Inferior parietal cortex (tissue), 1 donor: ENCODE measurements at regions not wholly inside any gene's neighbourhood (a gene's known extent, or its start where the extent isn't known, plus 50 kb on each side); places are given as distances from the start of the nearest gene placed in this dataset.

Experiments used
- DNase-seq: peaks from one replicate; pipeline ENCODE4 v3.0.0-alpha.2; 2016; ENCODE audit errors: extremely low spot score

DNA sequence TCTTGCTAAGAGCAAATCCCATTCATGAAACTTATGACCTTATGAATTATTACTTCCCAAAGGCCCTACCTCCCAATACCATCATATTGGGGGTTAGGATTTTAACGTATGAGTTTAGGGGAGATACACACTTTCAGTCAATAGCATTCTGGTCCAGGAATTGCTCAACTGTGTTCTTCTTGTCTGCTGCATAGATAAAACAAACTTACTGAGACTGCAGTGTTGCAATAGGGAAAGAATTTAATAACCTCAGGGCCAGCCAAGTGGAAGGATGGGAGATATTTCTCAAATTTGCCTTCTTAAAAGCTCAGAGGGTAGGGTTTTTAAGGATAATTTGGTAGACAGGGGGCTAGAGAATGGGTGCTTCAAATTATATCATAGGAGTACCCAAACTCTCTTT lies 625.8 kb downstream of the OTOL1 start:
- DNase-seq, result no peak

DNA sequence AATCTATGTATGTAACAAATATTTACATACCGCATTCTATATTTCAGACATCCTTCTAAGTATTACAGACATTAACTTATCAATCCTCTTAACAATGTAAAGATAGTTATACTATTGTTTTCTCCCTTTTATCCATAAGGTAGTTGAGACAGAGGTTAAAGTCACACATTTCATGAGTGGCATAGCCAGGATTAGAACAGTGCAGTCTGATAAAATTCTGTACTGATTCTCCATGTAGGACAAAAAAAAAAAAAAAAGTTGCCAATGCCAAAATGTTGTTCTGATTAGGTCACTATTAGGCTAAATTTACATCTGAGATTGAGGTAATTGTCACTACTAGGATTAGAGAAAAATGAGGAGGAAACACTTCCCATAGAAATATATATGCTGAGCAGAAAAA lies 629.2 kb downstream of the OTOL1 start:
- DNase-seq, result no peak

DNA sequence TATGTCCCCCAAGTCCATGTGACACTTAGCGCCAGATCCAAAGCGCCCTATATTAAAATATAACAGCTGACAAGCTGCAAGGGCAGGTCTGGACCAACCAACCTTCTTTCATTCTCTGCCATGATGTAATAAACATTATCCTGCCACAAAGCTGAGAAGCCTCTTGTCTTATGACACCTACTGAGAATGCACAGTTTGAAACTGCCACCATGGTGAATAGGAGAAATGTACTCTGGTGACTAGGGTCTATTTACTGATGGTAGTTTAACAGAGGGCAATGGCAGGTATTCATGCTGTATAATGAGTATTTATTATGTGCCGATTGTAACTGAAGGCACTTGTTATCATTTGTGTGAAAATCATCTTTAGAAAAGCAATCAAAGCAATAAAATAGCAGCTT lies 634.0 kb downstream of the OTOL1 start:
- DNase-seq, result no peak

DNA sequence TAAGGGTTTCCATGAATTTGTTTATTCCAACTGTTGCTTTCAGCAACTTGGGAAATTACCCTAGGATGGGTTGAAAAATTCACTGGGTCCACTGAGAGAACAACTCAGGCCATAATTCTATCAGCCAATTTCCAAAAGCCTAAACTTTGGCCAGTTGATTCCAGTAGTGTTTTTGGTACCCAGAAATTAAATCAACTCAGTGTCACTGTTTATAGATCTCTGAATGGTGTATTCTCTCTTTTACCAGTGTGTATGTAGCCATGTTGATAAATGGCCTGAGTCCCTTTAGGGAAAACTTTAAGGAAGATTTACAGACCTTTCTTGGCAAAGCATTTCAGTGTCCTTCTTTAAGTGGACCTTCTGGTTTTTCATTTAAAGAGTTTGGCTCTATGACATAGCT lies 636.4 kb downstream of the OTOL1 start:
- DNase-seq, result no peak

DNA sequence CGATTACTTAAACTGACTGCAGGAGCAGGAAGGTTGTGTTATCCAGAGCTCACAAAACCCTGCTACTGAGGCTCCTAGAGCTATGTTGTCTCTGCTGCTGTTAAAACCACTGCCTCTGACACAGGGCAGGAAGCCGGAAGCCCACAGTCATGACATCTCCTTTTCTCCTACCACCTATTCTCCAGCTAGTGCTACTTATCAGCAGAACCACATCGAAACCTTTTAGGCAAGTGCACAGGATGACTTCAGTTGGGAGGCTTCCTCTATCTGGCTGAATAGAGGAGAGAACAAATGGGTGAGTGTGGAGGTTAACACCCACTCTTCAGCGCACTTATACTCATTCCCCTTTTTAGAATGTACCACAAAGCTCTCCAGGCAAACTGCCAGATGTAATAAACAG lies 638.0 kb downstream of the OTOL1 start:
- peak; percentile 13 for DNase-seq

DNA sequence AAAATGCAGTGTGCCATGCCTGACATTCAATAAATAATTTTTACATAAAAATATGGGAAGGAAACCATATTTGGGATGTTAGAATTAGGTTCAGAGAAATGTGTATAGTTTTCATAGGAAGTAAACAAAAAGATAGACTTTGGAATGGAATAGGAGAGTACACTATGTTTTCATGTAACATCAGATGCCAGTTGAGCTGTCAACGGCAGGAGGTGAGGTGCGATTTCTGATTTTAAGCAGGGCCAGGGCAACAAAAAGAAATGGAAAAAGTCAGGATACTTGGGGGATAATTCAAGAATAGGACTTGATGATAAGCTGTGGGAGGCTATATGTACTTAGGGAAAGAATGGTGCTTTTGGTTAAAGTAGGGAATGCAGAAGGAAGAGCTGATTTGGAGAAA lies 639.5 kb downstream of the OTOL1 start:
- no peak for DNase-seq

DNA sequence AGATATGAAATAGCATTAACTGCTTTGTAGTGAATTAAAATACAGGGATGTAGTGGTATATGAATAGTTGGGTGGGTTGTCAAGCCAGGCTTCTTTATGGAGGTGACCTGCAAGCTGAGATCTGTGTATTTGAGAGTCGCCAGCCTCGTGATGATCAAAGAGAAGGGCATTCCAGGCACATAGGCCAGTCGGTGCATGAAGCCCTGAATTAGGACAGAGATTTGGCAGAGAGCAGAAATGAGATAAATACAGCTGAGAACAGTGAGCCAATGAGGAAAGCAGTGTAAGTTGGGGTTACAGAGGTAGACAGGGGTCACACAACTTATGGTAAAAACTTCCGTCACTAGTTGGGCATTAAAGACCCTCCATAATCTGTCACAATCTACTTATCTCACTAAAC lies 641.9 kb downstream of the OTOL1 start:
- DNase-seq, result no peak

DNA sequence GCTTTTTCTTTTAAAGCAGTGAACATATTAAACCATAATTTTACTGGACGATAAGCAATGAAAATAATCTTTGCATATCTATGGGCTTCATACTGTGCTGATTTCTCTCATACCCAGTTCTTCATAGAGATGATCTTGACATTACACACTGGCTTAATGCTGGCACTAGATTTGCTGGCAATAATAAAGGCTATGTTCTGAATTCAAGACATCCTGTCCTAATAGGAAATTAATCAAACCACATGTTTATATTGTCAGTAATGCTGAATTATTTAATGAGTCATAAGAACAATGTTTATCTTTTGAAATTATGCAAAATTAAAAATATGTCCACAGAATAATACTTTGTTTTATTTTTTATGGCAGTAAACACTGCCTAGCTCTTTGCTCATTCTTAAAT lies 643.2 kb downstream of the OTOL1 start:
- no peak for DNase-seq

DNA sequence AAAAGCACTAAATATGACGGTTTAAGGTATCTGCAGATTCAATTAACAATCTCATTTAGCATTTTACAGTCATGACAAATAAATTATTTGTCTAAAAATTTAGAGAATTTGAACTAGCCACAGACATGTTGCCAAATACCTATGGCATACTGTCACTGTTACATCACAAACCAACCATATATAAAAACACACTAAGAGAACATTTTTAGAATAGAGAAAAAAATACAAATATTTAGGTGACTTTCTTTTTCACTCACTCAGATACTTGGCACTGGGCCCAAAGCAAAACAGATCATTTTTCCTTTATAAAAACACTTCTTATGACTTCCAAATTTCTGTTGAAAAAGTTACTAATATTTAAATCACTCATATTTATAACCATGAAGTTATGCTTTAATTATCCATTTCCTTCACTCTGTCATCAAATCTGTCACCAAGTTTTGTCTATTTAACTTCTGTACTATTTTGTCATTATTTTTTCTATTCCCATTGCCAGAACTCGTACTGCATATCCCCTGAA lies 644.7 kb downstream of the OTOL1 start:
- no peak for DNase-seq

DNA sequence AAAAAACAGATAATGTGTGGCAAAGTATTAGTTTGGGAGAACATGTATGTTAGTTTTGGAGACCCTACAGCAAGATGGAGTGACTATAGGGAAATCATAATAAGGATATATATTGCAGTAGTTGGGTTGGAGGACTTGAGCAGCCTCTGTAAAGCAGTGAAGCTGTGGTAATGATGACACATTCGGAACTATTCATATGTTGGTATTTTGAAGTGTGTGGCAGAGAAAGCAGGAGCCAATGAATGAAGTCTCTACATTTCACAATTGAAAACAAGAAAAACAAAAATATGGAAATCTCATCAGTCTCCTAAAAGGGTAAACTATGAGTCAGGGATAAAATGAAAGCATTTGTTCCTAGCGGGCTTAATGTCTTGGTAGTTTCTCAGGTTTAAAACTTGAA lies 645.9 kb downstream of the OTOL1 start:
- no peak for DNase-seq

DNA sequence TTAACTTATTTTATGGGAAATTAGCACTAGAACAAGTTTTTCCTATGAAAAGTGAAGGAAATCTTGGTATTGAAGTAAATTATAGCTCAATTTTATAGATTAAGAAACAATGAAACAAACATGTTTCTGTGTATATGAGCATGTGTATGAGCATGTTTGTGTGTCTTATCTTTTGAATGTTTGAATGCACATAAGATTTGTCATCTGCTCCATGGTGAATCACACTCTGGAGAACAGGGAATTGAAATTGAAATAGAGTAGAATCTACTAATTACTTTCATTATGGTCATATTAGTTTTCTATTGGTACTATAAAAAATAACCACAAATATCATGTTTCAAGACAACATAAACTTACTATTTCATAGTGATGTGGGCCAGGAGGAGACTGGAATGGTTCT lies 646.6 kb downstream of the OTOL1 start:
- DNase-seq, result no peak

DNA sequence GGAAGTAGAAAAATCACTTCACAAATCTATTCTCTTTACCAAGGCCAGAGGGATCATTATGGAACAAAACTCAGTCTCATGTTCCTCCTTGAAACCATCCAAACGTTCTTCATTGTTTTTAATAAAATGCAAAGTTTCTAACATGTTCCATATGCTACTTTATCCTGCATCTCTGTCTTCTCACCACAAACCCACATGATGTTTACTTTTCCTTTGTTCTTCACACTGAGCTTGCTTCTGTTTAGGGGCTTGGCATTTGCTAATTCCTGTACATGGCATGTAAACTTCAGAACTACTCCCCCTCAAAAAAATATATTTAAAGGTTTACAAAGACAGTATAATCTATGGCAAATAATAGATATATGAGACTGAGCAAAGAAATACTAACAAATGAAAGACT lies 651.4 kb downstream of the OTOL1 start:
- DNase-seq, result no peak

DNA sequence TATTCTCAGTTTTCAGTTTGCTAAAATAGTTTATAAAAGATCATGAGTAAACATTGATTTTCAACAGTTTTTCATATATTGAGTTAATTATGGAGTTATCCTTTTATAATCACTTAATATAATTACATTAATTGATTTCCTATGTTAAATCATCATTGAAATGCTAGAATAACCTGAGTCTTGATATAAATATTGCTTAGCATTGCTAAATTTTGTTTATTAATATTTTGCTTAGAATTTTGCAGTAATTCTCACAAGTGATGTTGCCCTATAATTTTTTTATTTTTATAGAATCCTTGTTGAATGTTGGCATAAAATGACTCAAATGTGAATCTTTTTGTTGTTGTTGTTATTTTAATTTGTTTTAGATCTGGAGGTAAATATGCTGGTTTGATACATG lies 654.2 kb downstream of the OTOL1 start:
- DNase-seq, result no peak

DNA sequence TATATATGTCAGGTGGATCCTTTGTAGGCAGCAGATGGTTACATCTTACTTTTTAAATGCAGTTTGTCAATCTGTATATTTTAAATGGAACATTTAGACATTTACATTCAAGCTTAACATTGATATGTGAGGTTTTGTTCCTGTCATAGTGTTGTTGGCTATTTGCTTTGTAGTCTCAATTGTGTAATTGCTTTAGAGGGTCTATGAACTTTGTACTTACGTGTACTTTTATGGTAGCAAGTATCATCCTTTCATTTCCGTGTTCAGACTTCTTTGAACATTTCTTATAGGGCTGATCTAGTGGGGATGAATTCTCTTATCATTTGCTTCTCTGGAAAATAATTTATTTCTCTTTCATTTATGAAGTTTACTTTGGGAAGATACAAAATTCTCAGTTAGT lies 656.0 kb downstream of the OTOL1 start:
- DNase-seq, result no peak

DNA sequence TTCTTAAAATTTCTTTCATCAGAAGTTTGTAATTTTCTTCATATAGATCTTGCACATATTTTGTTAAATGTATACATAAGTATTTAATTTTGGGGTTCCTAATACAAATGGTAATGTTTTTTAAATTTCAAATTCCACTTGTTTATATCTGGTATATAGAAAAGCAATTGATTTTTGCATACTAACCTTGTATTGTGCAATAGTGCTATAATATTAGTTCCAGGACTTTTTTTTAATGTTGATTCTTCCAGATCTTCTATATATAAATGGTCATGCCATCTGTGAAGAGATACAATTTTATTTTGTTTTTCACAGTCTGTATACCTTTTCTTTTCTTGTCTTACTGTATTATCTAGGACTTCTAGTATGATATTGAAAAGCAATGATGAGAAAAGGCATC lies 665.0 kb downstream of the OTOL1 start:
- no peak for DNase-seq

DNA sequence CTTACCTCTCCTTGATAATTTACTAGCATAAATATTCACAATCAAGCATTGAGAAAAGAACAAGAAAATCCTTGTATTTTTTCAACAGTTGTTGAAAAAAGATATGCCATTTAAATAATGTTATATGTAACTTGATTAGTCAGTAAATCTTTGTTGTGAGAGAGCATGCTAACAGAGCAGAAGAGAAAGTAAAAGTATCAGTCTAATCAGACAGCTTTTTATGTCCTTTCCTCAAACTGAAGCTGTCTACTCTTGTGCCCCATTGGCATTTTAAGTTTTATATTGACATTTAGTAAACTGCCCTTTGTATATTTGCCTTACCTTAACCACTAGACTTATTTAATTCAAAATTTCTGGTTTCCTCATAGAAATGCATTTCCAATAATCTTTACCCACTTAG lies 668.7 kb downstream of the OTOL1 start:
- no peak for DNase-seq

DNA sequence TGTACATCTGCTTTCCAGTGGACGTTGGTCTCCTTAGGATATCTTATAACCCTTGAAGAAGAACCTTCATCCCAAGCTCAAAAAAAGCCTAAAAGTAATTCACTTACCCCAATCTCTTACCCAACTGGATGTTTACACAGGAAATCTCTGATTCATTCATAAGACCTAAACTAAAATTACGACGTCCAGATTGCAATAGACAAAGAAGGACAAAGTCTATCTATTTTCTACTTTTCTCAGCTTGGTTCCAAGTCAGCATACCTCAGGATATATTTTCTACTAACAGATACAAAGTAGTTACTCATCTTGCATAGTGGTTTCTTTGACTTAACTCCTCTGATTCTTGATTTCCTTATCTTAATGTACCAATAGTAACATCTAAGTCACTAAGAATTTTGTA lies 669.9 kb downstream of the OTOL1 start:
- DNase-seq, result no peak

DNA sequence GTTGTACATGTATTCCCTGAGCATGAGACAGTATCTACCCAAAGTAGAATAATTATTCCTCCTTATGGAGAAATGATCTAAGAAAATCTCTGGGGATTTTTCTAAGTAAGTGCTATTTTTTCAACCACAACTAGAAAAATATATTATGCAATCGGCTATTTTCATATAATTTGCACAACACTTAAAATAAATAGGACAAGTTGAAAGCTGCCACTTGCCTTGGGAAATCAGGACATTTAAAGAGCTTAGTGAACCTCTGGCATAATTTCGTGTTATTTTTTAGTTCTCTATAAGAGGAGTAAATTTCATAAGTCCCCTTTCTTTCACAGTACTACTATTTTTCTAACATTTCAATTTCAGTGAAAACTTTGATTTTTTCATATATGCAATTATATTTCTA lies 672.1 kb downstream of the OTOL1 start:
- DNase-seq, result no peak

DNA sequence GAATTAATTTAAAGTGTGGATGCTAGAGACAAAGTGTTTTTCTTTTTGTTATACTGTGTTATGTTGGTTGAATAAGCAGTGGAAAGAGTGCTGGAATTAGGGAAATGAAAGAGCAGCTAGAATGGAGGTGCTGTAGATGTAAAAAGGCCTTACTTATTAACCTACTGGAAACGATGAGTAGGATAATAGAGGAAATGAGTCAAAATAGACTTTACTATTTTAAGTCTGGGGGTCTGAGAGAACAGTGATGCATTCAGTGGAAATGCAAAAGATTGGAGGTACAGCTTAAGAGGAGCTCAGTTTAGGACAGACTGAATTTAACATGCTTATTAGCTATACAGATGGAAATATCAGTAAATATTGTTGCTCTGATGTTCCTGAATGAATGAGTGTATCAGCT lies 674.0 kb downstream of the OTOL1 start:
- no peak for DNase-seq

DNA sequence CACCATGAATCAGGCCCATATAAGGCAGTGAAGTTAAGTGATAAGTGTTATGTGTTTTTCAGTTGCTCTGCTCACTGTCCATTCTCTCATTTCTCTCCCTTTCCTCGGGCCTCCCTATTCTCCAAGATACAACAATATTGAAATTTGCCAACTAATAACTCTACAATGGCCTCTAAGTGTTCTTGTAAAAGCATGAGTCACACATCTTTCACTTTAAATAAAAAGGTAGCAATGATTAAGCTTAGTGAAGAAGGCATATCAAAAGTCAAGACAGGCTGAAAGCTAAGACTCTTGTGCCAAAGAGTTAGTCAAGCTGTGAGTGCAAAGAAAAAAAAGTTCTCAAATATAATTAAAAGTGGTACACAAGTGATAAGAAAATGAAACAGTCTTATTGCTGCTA lies 675.4 kb downstream of the OTOL1 start:
- DNase-seq, result no peak

DNA sequence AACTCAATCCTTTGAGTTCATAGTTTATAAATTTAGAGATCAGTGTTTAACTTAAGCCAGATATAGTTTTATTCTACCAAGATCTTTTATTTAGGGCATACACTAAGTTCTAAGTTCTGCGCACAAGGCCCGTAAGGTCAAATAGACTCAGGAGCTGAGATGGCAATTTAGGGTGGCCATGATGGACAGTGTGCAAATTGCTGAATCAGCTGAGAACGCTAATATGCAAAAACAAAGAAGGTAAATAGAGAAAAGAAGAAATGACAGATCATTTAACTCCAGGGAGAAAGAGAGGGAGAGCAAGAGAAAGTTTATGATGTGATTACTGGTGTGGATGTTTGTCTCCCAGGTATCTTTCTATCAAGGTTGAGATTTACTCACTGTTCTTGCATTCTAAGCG lies 678.5 kb downstream of the OTOL1 start:
- no peak for DNase-seq

DNA sequence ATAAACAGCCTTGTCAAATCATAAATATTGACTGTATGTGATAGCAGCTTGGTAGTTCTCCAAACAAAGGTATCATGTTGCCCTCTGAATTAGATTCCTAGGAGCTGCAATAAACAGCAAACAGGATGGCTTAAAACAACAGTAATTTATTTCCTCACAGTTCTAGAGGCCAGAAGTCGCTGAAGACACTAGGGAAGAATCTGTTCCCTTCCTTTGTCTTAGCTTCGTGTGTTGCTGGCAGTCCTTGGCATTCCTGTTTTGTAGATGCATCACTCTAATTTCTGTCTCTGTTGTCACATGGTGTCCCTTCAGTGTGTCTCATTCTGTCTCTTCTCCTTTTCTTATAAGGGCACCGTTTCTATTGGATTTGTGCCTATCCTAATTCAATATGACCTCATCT lies 679.3 kb downstream of the OTOL1 start:
- no peak for DNase-seq

DNA sequence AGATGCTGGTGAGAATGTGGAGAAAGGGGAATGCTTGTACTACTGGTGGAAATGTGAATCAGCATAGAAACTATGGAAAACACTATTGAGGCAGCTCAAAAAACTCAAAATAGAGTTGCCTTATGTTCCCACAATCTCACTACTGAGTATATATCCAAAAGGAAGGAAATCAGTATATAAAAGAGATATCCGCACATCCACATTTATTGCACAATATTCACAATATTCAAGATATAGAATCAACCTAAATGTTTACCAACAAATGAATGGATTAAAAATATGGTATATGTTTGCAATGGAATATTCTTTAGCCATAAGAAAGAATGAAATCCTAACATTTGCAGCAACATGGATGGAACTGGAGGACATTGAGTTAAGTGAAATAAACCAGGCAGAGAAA lies 686.8 kb downstream of the OTOL1 start:
- no peak for DNase-seq

DNA sequence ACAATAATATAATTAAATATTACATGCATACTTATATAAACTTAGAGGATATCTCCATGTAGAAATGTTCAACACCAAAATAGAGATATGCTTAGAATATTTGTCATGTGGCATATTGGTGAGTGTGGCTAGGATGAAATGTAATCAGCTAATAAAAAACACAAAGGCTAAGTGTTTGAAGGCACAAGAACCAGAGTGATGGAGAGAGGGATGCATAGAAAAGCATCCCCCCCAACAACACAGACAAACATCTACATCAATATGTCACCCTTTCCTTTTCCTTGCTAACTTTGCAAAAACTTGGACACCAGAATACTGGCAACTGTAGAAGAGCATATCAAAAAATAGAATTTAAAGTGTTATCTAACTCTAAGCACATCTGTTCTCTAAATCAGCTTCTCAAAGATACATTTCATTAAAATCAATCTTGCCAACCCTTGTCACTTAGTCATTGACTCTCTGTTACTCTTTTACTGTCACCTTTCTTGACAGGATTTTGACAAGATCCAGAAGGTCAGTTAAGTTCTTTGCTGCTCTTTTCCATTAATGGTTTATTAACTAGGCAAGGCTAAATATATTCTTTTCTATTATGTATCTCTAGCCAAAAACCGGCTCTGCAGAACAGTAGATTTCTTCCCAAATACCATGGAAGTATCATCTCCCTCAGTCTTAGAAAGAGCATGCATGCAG lies 695.9 kb downstream of the OTOL1 start:
- DNase-seq, result no peak
